NCI-H1436 (cell line): ENCODE measurements at regions not wholly inside any gene's neighbourhood (a gene's known extent, or its start where the extent isn't known, plus 50 kb on each side); places are given as distances from the start of the nearest gene placed in this dataset.

Experiments
- DNase-seq: peaks from one replicate; lab custom pipeline; 2025; lab: John Stamatoyannopoulos, UW

DNA sequence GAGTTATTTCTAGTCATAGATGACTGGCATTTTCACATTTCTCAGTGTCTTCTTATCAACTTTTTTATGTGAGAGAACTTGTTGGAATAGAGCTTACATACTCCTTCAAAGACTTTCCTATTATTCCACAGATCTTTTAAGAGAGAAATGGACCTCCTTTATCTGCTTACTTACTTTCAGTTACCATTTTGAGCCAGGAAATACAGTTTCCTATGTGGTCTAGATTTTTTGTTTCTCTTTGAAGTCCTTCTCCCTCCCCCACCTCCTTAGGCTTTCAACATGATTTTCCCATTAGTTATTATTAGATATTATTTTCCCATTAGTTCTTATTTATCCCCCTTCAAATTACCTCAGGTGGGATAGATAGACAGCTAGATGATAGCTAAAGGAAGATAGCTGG is 289.1 kb upstream of the ITGA1 start:
- DNase-seq: no peak

DNA sequence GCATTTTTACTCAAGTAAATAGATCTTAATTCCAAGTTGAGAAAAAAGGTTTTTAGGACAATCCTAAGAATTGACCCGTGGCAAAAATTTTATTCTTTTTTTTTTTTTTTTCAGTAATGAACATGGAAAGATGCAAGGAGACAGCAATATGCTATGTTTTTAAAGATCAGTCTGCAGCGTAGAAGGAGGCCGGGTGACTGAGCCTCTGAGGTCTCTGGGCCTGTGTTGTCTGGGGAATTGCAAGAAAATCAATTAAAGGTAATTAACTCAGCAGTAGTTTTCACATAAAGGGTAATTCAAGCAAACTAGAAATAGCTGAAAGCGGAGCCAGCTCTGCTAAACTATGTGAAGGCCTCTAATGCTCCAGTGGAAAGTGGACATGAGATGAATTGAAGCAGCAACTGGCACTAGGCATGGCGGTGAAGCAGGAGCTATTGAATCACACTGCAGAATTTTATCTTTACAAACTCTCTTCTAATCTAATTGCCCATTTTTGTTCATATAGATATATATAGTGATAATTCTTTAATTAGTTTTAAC is 285.2 kb upstream of the ITGA1 start:
- peak; percentile 57 for DNase-seq

DNA sequence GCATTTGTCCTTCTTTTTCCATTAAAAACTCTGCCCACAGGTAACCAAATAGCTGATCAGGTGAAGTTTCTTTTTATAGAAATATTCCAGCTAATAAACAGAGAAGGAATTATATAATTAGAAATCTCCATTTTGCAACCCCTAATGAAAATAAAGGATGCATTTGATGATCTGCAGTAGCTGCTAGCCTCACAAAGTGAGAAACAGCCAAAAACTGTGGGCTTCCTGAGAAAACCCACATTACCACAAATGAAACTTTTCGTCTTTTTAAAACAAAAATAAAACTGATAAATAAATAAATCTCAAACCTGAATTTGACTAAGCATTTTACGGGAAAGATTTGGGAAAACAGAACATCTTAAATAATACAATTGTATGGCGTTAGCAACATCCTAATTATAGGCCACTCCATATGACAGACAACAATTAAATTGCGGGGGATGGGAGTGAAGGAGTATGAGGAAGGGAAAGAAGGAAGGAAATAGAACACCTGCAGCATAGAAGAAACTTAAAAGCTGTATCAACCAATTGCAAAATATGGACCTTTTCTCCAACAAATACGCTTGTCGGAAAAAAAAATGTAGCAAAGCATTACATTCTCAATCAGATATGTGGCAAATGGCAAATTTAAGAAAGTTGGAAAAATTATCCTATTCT is 283.0 kb upstream of the ITGA1 start:
- DNase-seq: peak; percentile 26

DNA sequence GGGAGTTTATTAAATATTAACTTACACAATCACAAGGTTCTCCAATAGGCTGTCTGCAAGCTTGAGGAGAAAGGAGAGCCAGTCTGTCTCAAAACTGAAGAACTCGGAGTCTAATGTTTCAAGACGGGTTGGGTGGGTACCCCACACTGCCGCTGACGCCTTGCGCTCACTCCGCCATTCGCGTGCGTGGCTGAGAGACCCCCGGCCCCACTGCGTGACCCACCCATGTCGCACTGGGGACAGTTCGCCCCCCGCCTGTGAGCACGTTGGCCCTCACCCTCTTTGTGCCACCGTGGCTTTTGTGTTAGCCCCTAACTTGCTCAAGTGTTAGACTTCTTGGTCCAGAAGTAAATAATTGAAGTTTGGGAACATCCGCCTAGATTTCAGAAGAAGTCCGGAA is 270.0 kb upstream of the ITGA1 start:
- no peak for DNase-seq

DNA sequence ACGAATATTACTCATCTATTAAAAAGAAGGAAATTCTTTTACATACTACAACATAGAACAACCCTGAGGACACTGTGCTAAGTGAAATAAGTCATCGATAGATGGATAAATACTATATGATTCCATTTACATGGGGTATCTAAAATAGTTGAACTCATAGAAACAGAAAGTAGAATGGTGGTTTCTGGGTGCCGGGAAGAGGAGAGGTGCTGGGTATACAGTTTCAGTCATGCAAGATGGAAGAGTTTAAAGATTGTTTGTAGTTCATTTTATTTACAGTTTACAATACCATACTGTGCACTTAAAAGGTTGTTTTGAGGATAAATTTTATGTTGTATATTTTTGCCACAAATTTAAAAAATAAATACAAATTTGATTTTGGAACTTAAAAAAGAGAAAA is 267.5 kb upstream of the ITGA1 start:
- DNase-seq: no peak

DNA sequence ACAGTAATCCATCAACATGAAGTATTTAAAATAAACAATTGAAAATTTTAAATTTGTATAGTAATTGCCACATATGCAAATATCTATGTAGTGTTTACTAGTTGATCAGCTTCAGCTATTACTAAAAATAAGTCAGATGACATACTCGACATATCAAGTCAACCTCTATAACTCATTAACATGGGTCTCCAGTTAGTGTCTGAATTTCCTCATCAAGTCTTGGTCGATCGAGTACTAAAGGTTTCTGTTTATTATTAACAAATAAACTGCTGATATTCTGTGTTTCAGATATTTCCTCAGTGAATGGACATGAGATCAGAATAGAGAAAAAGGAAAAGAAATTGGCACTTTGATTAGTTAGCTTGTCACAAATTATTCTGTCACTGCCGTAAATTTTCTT is 266.5 kb upstream of the ITGA1 start:
- DNase-seq: no peak

DNA sequence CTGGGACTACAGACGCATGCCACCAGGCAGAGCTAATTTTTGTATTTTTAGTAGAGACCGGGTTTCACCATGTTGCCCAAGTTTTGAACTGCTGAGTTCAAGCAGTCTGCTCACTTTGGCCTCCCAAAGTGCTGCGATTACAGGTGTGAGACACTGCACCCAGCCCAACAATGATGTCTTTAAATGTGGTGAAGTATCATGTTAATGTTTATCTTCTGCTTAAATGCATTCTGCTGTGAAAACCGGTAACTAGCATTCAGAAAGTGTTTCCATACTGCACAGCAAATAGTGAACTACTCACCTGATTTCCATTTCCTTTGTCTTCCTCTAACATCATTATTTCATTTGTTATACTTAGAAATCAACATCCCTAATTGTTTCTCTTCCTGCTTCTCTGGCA is 264.0 kb upstream of the ITGA1 start:
- peak; percentile 27 for DNase-seq

DNA sequence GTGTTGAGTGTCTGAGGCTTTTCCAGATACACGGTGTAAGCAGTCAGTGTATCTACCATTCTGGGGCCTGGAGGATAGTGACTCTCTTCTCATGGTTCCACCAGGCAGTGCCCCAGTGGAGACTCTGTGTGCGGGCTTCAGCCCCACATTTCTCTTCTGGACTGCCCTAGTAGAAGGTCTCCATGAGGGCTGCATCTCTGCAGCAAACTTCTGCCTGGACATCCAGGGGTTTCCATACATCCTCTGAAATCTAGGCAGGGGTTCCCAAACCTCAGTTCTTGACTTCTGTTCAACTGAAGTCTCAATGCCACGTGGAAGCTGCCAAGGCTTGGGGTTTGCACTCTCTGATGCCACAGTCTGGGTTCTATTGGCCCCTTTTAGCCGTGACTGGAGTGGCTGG is 256.6 kb upstream of the ITGA1 start:
- DNase-seq: no peak

DNA sequence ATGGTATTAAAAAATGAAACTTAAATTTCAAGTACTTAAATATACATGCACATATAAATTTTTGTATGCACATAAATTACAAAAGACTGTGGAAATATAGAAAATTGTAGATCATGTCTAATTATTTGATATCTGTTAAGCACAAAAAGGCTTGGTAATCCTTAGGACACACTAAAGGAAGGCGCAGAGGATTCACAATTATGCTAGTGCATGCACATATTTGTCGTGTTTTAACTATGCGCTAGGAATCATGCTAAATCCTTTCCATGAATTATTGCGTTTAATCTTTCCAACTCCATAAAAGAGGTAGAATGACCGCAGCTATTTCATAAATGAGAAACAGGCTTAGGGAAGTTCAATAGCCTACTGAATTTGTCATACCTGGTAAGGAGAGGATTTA is 244.1 kb upstream of the ITGA1 start:
- DNase-seq: no peak

DNA sequence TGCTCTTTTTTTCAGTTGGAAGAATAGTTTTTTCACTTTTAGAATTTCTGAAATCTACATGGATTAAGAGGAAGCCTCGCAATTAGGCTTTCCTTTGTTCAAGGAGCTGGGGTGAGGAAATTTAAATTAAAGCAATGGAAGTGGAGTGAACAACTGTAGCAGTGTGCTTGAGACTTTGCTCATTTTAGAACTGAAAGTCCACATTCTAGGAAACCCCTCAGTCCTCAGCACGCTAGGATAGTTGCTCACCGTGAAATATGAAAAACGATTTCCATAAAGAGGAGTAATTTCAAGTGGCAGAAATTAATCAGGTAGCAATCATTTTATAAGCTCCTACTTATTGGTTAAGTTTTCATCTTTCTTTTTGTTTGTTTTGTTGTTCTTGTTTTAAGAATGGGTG is 243.0 kb upstream of the ITGA1 start:
- DNase-seq: no peak

DNA sequence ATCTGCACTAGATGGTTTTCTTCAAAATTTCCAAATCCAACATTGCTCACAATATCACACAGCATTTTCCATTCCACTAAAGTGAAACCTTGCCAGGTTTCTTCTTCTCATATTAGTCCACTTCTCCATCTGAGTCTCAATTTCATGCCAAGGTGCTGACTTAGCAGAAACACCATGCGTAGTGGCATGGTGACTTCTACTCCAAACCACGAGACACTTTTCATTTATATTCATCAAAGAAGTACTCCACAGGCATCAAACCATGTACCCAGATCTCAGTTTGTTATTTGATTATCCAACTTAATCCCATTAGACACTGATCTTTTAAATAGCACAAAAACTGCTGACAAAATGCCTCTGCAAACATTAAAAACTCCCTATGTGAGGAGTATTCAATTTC is 233.4 kb upstream of the ITGA1 start:
- DNase-seq: no peak

DNA sequence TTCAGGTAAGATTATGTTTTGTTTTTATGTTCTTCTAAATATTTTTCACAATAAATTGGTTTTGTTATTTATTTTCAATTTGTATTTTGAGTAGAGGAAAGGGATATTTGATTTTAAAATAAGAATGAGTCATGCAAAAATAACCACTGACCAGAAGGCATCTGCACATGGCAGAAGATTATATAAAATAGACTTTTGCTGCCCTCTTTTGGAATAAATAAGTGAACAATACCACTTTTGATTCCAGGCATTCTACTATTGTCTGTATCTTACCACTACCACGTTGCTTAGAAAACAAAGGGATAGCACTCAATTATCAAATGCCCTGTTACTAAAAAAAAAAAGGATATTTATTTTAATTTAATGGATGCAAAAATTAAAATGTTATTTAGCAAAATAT is 227.3 kb upstream of the ITGA1 start:
- peak; percentile 78 for DNase-seq

DNA sequence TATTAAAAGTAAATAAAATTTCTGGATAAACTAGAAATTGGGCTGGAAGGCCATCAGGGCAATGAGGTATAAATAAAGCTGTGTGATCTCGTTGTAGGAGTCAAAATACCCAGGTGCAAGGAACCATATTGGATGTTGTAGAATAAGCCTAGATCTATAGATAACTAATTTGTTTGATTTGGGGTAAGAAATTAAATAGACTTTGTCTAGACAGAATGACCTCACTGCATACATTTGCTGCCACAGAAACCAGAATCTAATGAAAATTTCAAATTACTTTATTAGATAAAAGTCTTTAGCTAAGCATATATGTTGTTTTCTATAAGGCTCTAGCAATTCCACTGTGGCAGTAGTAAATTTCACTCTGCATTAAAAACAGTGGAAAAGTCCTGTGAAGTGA is 225.2 kb upstream of the ITGA1 start:
- no peak for DNase-seq

DNA sequence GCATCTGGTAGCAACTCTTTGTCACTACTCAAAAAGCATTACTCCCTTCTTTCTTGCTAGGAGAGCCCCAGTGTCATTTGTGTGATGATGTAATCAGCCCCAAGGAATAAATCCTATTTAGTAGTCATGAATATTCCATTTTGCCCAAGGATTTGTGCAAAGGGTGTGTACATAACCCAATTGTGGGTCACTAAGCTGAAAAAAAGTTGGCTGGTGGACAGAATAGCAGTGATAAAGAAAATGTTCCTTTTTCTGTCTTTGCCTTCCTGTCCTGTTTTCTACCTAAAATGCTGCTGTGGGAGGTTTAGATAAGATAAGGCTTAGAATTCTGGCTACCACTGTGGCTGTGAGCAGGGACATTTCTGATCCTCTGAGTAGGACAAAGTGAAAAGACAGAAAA is 223.1 kb upstream of the ITGA1 start:
- DNase-seq: no peak

DNA sequence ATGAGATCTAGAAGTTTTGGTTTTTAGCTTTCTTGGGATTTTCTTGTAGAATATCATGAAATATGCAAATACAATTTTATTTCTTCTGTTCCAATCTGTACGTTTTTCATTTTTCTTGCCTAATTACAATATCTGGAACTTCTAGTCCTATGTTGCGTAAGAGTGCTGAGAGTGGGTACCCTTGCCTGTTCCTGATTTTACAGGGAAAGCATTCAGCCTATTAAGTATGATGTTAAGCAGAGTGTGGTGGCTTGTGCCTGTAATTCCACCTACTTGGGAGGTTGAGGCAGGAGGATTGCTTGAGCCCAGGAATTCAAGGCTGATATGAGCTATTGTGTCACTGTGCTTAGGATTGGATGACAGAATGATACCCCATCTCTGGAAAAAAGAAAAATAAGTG is 210.2 kb upstream of the ITGA1 start:
- no peak for DNase-seq

DNA sequence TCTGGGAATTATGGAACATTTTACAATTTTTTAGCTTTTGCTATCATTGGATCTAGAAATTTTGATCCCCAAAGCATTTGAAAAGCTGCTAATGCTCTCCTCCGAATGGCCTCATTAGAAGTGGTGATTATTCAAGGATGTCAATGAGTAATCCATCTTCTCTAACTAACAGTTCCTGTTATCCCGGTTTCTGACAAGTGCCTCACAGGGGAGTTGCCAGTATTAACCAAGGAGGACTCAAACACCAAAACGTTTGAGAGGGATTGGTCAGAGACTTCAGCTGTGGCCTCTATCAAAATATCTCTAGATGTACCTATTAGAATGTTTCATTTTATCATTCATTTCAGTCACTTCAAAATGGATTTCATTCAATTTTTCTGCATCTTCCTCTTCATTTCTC is 208.3 kb upstream of the ITGA1 start:
- no peak for DNase-seq

DNA sequence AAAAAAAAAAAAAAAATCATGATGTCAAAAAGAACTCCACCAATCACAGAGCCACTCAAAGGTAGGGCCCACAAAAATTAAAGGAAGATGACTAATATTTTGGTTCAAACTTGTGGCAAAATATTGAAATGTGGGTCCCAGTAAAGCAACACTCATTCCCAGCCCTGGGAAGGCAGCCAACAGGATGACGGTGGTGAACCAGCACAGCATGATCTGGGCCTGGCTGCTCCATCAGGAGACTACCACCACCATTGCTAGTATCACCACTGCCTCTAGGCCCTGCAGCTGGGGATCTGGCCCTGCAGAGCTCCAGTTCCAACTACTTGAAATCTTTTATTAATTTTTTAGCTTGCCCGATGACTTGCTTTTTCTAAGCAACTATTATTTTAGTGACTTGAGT is 206.8 kb upstream of the ITGA1 start:
- DNase-seq: no peak

DNA sequence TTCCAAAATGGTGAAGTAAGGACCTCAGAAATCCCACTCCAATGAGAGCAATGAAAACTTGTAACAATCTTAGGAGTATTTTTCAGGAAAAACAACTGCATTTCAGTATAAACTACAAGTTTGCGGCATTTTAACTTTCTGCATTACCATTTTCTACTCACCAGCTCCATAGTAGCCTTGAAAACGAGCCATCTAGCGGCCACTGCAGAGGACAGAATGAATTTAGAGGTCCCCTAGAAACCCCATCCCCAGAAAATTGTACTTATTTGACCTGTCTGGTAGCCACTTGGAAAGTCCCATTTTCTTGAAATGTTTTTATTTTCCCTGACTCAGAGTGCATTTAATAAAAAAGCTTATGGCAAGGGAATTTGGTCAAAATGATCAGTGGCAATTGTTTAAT is 205.4 kb upstream of the ITGA1 start:
- DNase-seq: no peak

DNA sequence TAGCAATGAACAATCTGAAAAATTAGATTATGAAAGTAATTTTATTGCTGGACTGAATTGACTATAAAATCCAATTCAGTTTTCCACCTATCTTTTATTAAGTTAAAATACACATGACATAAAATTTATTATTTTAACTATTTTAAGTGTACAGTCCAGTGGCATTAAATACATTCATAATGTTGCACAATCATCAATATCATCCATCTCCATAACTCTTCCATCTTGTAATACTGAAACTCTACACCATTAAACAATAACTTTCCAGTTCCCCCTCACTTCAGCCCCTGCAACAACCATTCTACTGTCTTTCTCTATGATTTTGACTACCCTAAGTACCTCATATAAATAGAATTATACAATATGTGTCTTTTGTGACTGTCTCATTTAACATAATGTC is 200.6 kb upstream of the ITGA1 start:
- DNase-seq: no peak

DNA sequence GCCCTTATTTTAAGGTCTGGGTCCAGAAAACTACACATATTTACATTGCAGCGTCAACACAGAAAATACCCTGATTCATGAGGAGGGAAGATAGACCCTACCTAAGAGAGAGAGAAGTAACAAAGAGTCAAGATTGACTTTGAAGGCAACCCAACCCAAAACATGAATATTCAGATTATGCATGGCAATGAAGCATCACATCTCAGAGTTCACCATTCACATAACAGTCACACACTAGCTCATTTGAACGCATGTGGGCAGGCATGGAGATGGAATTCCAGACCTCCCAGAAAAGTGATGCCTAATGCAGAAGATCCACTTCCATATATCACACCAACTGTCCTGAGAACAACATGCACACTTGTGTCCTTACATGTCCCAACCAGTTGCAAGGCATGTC is 190.1 kb upstream of the ITGA1 start:
- no peak for DNase-seq

DNA sequence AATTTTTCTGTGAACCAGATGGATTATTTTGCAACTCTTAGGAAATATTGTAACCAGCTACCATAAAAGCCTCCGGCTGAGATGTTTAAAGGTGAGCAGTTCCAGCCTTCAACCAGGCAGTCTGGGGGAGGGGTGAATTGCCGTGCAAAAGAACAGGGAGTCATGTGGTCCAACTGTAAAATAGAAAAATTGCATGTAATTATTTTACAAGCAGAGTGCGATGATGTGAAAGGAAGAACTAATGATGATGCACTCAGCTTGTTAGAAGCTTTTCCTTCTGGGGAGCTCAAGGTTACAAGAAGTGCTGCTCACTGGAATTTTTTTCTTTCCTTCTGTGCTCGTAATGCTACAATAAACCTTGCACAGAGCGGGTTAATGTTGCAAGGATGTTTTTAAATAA is 188.7 kb upstream of the ITGA1 start:
- peak; percentile 81 for DNase-seq

DNA sequence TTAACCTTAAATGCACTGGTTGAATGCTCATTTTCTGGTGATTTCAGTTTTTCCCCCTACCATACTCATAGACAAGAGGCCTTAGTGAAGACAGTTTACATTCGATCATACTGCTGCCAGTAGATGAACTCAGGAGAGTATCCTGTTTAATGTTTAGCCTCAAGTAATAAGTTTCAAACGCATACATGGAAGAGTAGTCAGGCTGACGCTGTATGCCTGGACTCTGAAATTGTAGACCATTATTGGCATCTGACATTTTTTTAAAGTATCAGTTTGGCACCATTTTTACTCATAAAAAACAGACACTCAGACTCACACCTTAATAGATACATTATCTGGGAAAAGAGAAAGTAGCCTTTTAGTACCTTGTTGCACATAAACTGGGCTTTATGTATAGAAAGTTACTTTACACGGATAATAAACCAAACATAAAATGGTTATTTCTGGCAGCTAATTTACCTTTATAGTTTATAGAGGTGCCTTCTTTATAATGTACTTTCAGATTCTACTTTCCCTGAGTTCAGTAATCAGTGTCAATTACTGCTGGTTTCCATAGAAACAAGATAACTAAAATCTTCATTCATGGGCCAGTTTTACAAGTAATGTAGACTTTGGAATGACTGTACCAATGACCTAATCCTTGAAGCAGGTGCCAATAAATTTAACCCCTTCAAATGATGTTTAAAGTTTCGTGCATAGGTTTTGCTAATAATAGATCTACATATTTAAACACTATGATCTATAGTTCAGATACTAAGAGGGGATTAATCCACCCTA is 183.8 kb upstream of the ITGA1 start:
- no peak for DNase-seq
